Upper lobe of left lung (tissue), 6 donors: ENCODE measurements at regions not wholly inside any gene's neighbourhood (a gene's known extent, or its start where the extent isn't known, plus 50 kb on each side); places are given as distances from the start of the nearest gene placed in this dataset.
A peak's percentile ranks its signal among the peaks of the same experiment; 100 is the strongest.

Experiments used
- ATAC-seq, 2 donors: fragments of 200-7000 bp; cut with Tn5 transposase; one replicate each; pipeline ENCODE4 v1.9.1; 2022; ENCODE audit warnings: mild to moderate bottlenecking in 2 of 2, moderate library complexity in 2 of 2; ENCODE audit not compliant: low FRiP score in 2 of 2
- DNase-seq, 2 donors: peaks; one replicate each; pipeline ENCODE4 v3.0.0-alpha.2; 2019 to 2020
- H3K27ac ChIP-seq, 4 donors: fragments of 200-600 bp; sonication (generic); one replicate each; pipeline ENCODE4 v1.5.1; 2016 to 2019
- H3K27me3 ChIP-seq, 4 donors: fragments of 200-600 bp; sonication (generic); one replicate each; pipeline ENCODE4 v1.5.1; 2017 to 2019
- H3K36me3 ChIP-seq, 4 donors: fragments of 200-600 bp; sonication (generic); one replicate each; pipeline ENCODE4 v1.5.1; 2016 to 2019
- H3K4me1 ChIP-seq, 4 donors: fragments of 200-600 bp; sonication (generic); one replicate each; pipeline ENCODE4 v1.5.1; 2018 to 2019
- H3K4me3 ChIP-seq, 4 donors: fragments of 200-600 bp; sonication (generic); one replicate each; pipeline ENCODE4 v1.5.1; 2017 to 2019; ENCODE audit warnings: mild to moderate bottlenecking in 2 of 4, moderate library complexity in 1 of 4
- H3K9me3 ChIP-seq, 4 donors: fragments of 200-600 bp; sonication (generic); one replicate each; pipeline ENCODE4 v1.5.1; 2018 to 2019
- EP300 ChIP-seq, 4 donors: sonication (generic); formaldehyde crosslinking; IDR thresholded peaks; one replicate each; pipeline ENCODE4 v1.5.1; 2017; ENCODE audit warnings: antibody characterized with exemption in 4 of 4, control low read depth in 2 of 4
- POLR2A ChIP-seq, 4 donors: fragments of 450-650 bp; IDR thresholded peaks; one replicate each; pipeline ENCODE4 v1.5.1; 2016 to 2017; ENCODE audit warnings: antibody characterized with exemption in 4 of 4, mild to moderate bottlenecking in 2 of 4
- POLR2AphosphoS5 ChIP-seq, 2 donors: sonication (generic); formaldehyde crosslinking; IDR thresholded peaks; one replicate each; pipeline ENCODE4 v1.5.1; 2017; ENCODE audit warnings: antibody characterized with exemption in 2 of 2
- WGBS, 2 donors: methylation state at CpG; one replicate each; pipeline ENCODE4 v1.1.5; 2017 to 2018; 5-methylcytosine and 5-hydroxymethylcytosine counted together
- TF ChIP-seq, protein P1 (sequence below), 6 experiments: fragments of 450-650 bp in 4 of 6; fragments of 200-600 bp in 2 of 6; sonication (generic) in 2 of 6; IDR thresholded peaks; one replicate each; pipeline ENCODE4 v1.5.1; 2016 to 2019; ENCODE audit warnings: antibody characterized with exemption in 6 of 6
- donor health status: DM: no; HTN: no; CAD: no; lungs with moderate emphysema.
- donor health status: DM: no; HTN: yes; CAD: no; lungs with severe emphysema.

DNA sequence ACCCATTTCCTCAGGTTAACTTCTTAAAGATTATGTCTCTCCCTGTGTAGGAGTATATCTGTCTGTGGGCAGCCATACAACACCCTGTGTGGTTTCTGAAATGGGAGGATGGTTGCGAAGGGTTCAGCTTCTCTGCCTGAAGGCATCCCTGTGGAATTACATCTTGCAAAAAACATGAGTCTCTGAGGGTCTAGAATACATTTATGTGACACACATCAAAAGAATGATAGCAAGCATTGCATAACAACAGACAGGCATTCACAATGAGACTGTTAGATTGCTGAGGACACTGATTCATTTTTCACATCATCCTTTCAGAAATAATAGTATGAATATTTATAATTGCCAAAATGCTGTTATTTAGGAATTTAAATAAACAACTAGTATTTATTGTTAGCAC, 670.9 kb downstream of the HTR1B start:
- TF ChIP-seq, protein P1, sequence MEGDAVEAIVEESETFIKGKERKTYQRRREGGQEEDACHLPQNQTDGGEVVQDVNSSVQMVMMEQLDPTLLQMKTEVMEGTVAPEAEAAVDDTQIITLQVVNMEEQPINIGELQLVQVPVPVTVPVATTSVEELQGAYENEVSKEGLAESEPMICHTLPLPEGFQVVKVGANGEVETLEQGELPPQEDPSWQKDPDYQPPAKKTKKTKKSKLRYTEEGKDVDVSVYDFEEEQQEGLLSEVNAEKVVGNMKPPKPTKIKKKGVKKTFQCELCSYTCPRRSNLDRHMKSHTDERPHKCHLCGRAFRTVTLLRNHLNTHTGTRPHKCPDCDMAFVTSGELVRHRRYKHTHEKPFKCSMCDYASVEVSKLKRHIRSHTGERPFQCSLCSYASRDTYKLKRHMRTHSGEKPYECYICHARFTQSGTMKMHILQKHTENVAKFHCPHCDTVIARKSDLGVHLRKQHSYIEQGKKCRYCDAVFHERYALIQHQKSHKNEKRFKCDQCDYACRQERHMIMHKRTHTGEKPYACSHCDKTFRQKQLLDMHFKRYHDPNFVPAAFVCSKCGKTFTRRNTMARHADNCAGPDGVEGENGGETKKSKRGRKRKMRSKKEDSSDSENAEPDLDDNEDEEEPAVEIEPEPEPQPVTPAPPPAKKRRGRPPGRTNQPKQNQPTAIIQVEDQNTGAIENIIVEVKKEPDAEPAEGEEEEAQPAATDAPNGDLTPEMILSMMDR (IDR thresholded peaks at IDR 0.05), result no peak
- no peak for TF ChIP-seq POLR2A (IDR thresholded peaks at IDR 0.05)
- TF ChIP-seq EP300 (IDR thresholded peaks at IDR 0.05), result no peak
- no peak for TF ChIP-seq POLR2AphosphoS5 (IDR thresholded peaks at IDR 0.05)
- no peak overlapping the region for H3K27ac ChIP-seq

DNA sequence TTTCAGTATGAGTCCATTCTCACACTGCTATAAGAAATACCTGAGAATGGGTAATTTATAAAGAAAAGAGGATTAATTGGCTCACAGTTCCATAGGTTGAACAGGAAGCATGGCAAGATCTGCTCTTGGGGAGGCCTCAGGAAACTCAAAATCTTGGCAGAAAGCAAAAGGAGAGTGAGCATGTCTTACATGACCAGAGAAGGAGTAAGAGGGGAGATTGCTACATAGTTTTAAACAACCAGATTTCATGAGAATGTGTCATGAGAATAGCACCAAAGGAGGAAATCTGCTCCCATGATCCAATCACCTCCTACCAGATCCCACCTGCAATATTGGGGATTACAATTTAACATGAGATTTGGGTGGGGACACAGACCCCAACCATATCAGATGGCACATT, 672.4 kb downstream of the HTR1B start:
- no peak for DNase-seq
- no peak for ATAC-seq
- no peak overlapping the region for H3K27ac ChIP-seq

More for the DNA sequence above, 670.9 kb downstream of the HTR1B start:
- no peaks in the 10 kb centered on the region for H3K4me1 ChIP-seq
- H3K9me3 ChIP-seq, result no peaks in the 10 kb centered on the region
- H3K36me3 ChIP-seq, result no peaks in the 10 kb centered on the region
- DNase-seq (no peak), ATAC-seq (no peak)
- no peaks in the 10 kb centered on the region for H3K27me3 ChIP-seq
- 93 to 94% methylated on average over 1 of the region's 1 CpG for WGBS, 2 donors
- no peak overlapping the region for H3K4me3 ChIP-seq

DNA sequence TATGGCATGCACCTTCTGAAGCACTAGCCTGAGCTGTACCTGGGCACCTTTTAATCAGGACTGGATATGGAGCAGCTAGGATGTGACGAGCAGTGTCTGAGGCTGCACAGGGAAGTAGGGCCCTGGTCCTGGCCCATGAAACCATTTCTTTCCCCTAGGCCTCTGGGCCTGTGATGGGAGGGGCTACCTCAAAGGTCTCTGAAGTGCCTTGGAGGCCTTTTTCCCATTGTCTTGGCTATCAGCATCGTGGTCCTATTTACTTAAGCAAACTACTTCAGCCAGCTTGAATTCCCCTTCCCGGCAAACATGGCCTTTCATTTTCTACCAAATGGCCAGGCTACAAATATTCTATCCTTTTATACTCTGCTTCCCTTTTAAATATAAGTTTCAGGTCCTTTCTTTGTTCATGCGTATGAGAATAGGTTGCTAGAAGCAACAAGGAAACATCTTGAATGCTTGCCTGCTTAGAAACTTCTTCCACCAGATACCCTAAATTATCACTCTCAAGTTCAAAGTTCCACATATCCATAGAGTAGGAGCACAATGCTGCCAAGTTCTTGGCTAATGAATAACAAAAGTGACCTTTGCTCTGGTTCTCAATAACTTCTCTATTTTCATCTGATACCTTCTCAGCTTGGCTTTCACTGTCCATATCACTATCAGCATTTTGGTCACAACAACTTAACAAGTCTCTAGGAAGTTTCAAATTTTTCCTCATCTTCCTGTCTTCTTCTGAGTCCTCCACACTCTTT, 673.1 kb downstream of the HTR1B start:
- no peak for TF ChIP-seq POLR2A (IDR thresholded peaks at IDR 0.05)
- TF ChIP-seq, protein P1 (IDR thresholded peaks at IDR 0.05), result no peak
- no peak for TF ChIP-seq EP300 (IDR thresholded peaks at IDR 0.05)
- TF ChIP-seq POLR2AphosphoS5 (IDR thresholded peaks at IDR 0.05), result no peak
- Histone ChIP-seq H3K27ac (no peak overlapping the region), H3K4me1 (no peaks in the 10 kb centered on the region), H3K36me3 (no peaks in the 10 kb centered on the region), H3K4me3 (no peak overlapping the region), H3K9me3 (no peaks in the 10 kb centered on the region), H3K27me3 (no peaks in the 10 kb centered on the region)
- ATAC-seq, result no peak
- WGBS, 2 donors, result 66 to 79% methylated on average over 3 to 4 of the region's 4 CpGs
- DNase-seq, result no peak

More for the DNA sequence above, 672.4 kb downstream of the HTR1B start:
- Histone ChIP-seq H3K4me1 (no peaks in the 10 kb centered on the region), H3K27me3 (no peaks in the 10 kb centered on the region), H3K9me3 (no peaks in the 10 kb centered on the region), H3K4me3 (no peak overlapping the region), H3K36me3 (no peaks in the 10 kb centered on the region)
- TF ChIP-seq, protein P1 (IDR thresholded peaks at IDR 0.05), result no peak
- TF ChIP-seq EP300 (IDR thresholded peaks at IDR 0.05) (no peak), POLR2A (IDR thresholded peaks at IDR 0.05) (no peak), POLR2AphosphoS5 (IDR thresholded peaks at IDR 0.05) (no peak)

DNA sequence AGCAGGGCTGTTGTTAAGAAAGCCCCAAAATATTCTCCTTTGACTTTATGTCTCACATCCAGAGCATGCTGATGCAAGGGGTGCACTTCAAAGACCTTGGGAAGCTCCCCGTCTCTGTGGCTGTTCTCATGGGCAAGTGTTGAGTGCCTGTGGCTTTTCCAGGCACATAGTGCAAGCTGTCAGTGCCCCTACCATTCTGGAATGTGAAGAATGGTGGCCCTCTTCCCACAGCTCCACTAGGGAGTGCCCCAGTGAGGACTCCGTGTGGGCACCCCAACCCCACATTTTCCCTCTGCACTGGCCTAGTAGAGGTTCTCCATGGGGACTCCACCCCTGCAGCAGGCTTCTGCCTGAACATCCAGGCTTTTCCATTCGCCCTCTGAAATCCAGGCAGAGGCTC, 673.7 kb downstream of the HTR1B start:
- Histone ChIP-seq H3K27me3 (no peaks in the 10 kb centered on the region), H3K4me1 (no peaks in the 10 kb centered on the region), H3K27ac (no peak overlapping the region), H3K4me3 (no peak overlapping the region), H3K9me3 (no peaks in the 10 kb centered on the region), H3K36me3 (no peaks in the 10 kb centered on the region)
- peak in 1 of 2 donors; percentile 23 for ATAC-seq
- no peak for DNase-seq
- TF ChIP-seq POLR2AphosphoS5 (IDR thresholded peaks at IDR 0.05), result no peak
- no peak for TF ChIP-seq EP300 (IDR thresholded peaks at IDR 0.05)
- no peak for TF ChIP-seq POLR2A (IDR thresholded peaks at IDR 0.05)
- TF ChIP-seq, protein P1 (IDR thresholded peaks at IDR 0.05), result no peak
- 79% methylated on average over 3 of the region's 3 CpGs; no CpG with 5 or more reads in 1 of the 2 donors for WGBS, 2 donors

DNA sequence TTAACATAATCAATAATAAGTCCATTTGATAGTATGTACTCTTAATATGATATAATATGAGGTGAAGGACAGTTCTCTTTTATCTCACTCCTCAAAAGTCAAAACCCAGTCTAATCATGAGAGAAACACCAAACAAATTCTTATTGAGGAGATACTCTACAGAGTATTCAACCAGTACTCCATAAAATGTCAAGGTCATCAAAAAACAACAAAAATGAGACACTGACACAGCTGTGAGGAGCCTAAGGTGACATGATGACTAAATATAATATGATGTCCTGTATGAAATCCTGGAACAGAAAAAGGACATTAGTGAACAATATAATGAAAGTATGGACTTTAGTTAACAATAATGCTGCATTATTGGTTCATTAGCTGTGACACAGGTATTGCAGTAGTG, 675.1 kb downstream of the HTR1B start:
- H3K27me3 ChIP-seq, result no peaks in the 10 kb centered on the region
- no peak overlapping the region for H3K4me3 ChIP-seq
- H3K27ac ChIP-seq, result no peak overlapping the region
- ATAC-seq (no peak), DNase-seq (no peak)
- H3K36me3 ChIP-seq, result no peaks in the 10 kb centered on the region
- H3K9me3 ChIP-seq, result no peaks in the 10 kb centered on the region
- H3K4me1 ChIP-seq, result no peaks in the 10 kb centered on the region
- TF ChIP-seq POLR2AphosphoS5 (IDR thresholded peaks at IDR 0.05) (no peak), EP300 (IDR thresholded peaks at IDR 0.05) (no peak), POLR2A (IDR thresholded peaks at IDR 0.05) (no peak)
- TF ChIP-seq, protein P1 (IDR thresholded peaks at IDR 0.05), result no peak
